Astrocyte (in vitro differentiated cells and primary cell): ENCODE measurements at regions not wholly inside any gene's neighbourhood (a gene's known extent, or its start where the extent isn't known, plus 50 kb on each side); places are given as distances from the start of the nearest gene placed in this dataset.

Experiments
- DNase-seq: peaks from one replicate; pipeline ENCODE4 v3.0.0-alpha.2; 2010; ENCODE audit warnings: low read depth
- FAIRE-seq: peaks from 2 replicates; lab custom pipeline; 2011; peaks lifted over from hg19 to GRCh38; lab: Jason Lieb, UNC
- H2AFZ ChIP-seq: 2 replicates; pipeline ENCODE4 v1.6.0; 2012; ENCODE audit warnings: low read depth, low read length, inconsistent platforms
- H3K27ac ChIP-seq: 2 replicates; pipeline ENCODE4 v1.5.1; 2011; ENCODE audit warnings: low read depth, low read length, inconsistent platforms
- H3K27me3 ChIP-seq: 2 replicates; pipeline ENCODE4 v1.6.0; 2011; ENCODE audit warnings: low read length, inconsistent platforms; ENCODE audit not compliant: insufficient read depth
- H3K36me3 ChIP-seq: 2 replicates; pipeline ENCODE4 v1.5.1; 2011; ENCODE audit warnings: low read length, inconsistent platforms; ENCODE audit not compliant: insufficient read depth
- H3K4me1 ChIP-seq: 2 replicates; pipeline ENCODE4 v1.5.1; 2011; ENCODE audit warnings: low read length, inconsistent platforms; ENCODE audit not compliant: insufficient read depth
- H3K4me2 ChIP-seq: 2 replicates; pipeline ENCODE4 v1.6.0; 2012; ENCODE audit warnings: low read length, inconsistent platforms
- H3K4me3 ChIP-seq: 2 replicates; pipeline ENCODE4 v1.5.1; 2011; ENCODE audit warnings: low read depth, mild to moderate bottlenecking, low read length, inconsistent platforms; ENCODE audit not compliant: insufficient read depth
- H3K79me2 ChIP-seq: 2 replicates; pipeline ENCODE4 v1.6.0; 2012; ENCODE audit warnings: mild to moderate bottlenecking, low read length, inconsistent platforms; ENCODE audit not compliant: insufficient read depth
- H3K9ac ChIP-seq: 2 replicates; pipeline ENCODE4 v1.6.0; 2012; ENCODE audit warnings: mild to moderate bottlenecking, low read length, inconsistent platforms
- H3K9me3 ChIP-seq: 2 replicates; pipeline ENCODE4 v1.5.1; 2012; ENCODE audit warnings: low read depth, mild to moderate bottlenecking, low read length, inconsistent platforms; ENCODE audit not compliant: insufficient read depth
- H4K20me1 ChIP-seq: 2 replicates; pipeline ENCODE4 v1.6.0; 2012; ENCODE audit warnings: low read length, inconsistent platforms; ENCODE audit not compliant: insufficient read depth
- H3K27ac Mint-ChIP-seq: one replicate; pipeline ENCODE4 v1.8.0; 2021; ENCODE audit warnings: mild to moderate bottlenecking, mixed read lengths; ENCODE audit not compliant: unreplicated experiment
- H3K27me3 Mint-ChIP-seq: one replicate; pipeline ENCODE4 v1.8.0; 2021; ENCODE audit warnings: low read depth, mixed read lengths; ENCODE audit not compliant: unreplicated experiment
- H3K36me3 Mint-ChIP-seq: one replicate; pipeline ENCODE4 v1.8.0; 2021; ENCODE audit warnings: low read depth, mixed read lengths; ENCODE audit not compliant: unreplicated experiment
- H3K4me1 Mint-ChIP-seq: one replicate; pipeline ENCODE4 v1.8.0; 2021; ENCODE audit warnings: low read depth, mixed read lengths; ENCODE audit not compliant: unreplicated experiment
- H3K4me3 Mint-ChIP-seq: one replicate; pipeline ENCODE4 v1.8.0; 2021; ENCODE audit warnings: mild to moderate bottlenecking, moderate library complexity, mixed read lengths; ENCODE audit not compliant: unreplicated experiment
- H3K9me3 Mint-ChIP-seq: one replicate; pipeline ENCODE4 v1.8.0; 2021; ENCODE audit warnings: mild to moderate bottlenecking, mixed read lengths; ENCODE audit not compliant: unreplicated experiment
- CTCF ChIP-seq: IDR thresholded peaks from 2 replicates; pipeline ENCODE4 v1.5.1; 2011; ENCODE audit warnings: low read depth, mild to moderate bottlenecking, inconsistent platforms, low read length, moderate library complexity; ENCODE audit not compliant: insufficient read depth
- EZH2 ChIP-seq: IDR thresholded peaks from 2 replicates; pipeline ENCODE4 v1.6.1; 2012; ENCODE audit warnings: mild to moderate bottlenecking, low read length, inconsistent platforms; ENCODE audit not compliant: insufficient read depth

GRCh38 chr21:15947677-15948076 lies 217.9 kb downstream of the USP25 start:
- no peak overlapping the region for H3K4me3 Mint-ChIP-seq
- Histone ChIP-seq H3K27me3 (no peaks in the 10 kb centered on the region), H3K9me3 (no peaks in the 10 kb centered on the region), H2AFZ (peak overlapping the region; percentile 57), H3K4me3 (no peak overlapping the region), H4K20me1 (no peaks in the 10 kb centered on the region), H3K4me1 (no peaks in the 10 kb centered on the region), H3K79me2 (no peaks in the 10 kb centered on the region), H3K36me3 (no peaks in the 10 kb centered on the region), H3K4me2 (no peak overlapping the region), H3K27ac (no peak overlapping the region), H3K9ac (no peak overlapping the region)
- DNase-seq (no peak), FAIRE-seq (no peak)
- H3K27ac Mint-ChIP-seq = no peak overlapping the region
- peaks cover 14% of the 10 kb centered on the region for H3K4me1 Mint-ChIP-seq
- peaks cover 21% of the 10 kb centered on the region for H3K9me3 Mint-ChIP-seq
- TF ChIP-seq EZH2 (no peak), CTCF (no peak)
- H3K36me3 Mint-ChIP-seq = peaks cover under 1% of the 10 kb centered on the region
- H3K27me3 Mint-ChIP-seq = no peaks in the 10 kb centered on the region

GRCh38 chr21:15953551-15954116 lies 223.9 kb downstream of the USP25 start:
- H3K27ac Mint-ChIP-seq = no peak overlapping the region
- Histone ChIP-seq H3K9me3 (peaks cover 12% of the 10 kb centered on the region), H3K4me3 (no peak overlapping the region), H3K79me2 (no peaks in the 10 kb centered on the region), H2AFZ (no peak overlapping the region), H3K27ac (no peak overlapping the region), H3K4me1 (no peaks in the 10 kb centered on the region), H4K20me1 (no peaks in the 10 kb centered on the region), H3K9ac (no peak overlapping the region), H3K27me3 (no peaks in the 10 kb centered on the region), H3K4me2 (no peak overlapping the region), H3K36me3 (no peaks in the 10 kb centered on the region)
- H3K27me3 Mint-ChIP-seq = no peaks in the 10 kb centered on the region
- H3K4me3 Mint-ChIP-seq = no peak overlapping the region
- TF ChIP-seq CTCF (no peak), EZH2 (no peak)
- peaks cover 36% of the 10 kb centered on the region for H3K9me3 Mint-ChIP-seq
- no peak for DNase-seq
- FAIRE-seq = no peak
- H3K36me3 Mint-ChIP-seq = peaks cover 7% of the 10 kb centered on the region
- no peaks in the 10 kb centered on the region for H3K4me1 Mint-ChIP-seq

- H3K36me3 ChIP-seq = no peaks in the 10 kb centered on the region
- H3K27me3 ChIP-seq = no peaks in the 10 kb centered on the region
- H3K4me2 ChIP-seq = no peak overlapping the region
- Mint-ChIP-seq H3K27ac (no peak overlapping the region), H3K9me3 (no peaks in the 10 kb centered on the region), H3K27me3 (no peaks in the 10 kb centered on the region), H3K4me1 (peaks cover 20% of the 10 kb centered on the region), H3K36me3 (no peaks in the 10 kb centered on the region), H3K4me3 (no peak overlapping the region)
- H3K9me3 ChIP-seq = no peaks in the 10 kb centered on the region
- H4K20me1 ChIP-seq = no peaks in the 10 kb centered on the region
- DNase-seq (peak; percentile 49), FAIRE-seq (no peak)
- peaks cover 9% of the 10 kb centered on the region for H3K4me1 ChIP-seq
- TF ChIP-seq CTCF = no peak
- TF ChIP-seq EZH2 = no peak
- no peaks in the 10 kb centered on the region for H3K79me2 ChIP-seq
- no peak overlapping the region for H3K27ac ChIP-seq
- H2AFZ ChIP-seq = no peak overlapping the region
- no peak overlapping the region for H3K4me3 ChIP-seq
- no peak overlapping the region for H3K9ac ChIP-seq
These were observed 234.6 kb downstream of the USP25 start for GRCh38 chr21:15964236-15964855.
